Adipocyte (in vitro differentiated cells): ENCODE measurements at regions not wholly inside any gene's neighbourhood (a gene's known extent, or its start where the extent isn't known, plus 50 kb on each side); places are given as distances from the start of the nearest gene placed in this dataset.

Experiments used
- DNase-seq: peaks from one replicate; pipeline ENCODE4 v3.0.0-alpha.2; 2015; ENCODE audit warnings: low read depth
- H3K27me3 ChIP-seq: replicated peaks from 2 replicates; pipeline ENCODE4 v1.7.0; 2013; ENCODE audit warnings: mild to moderate bottlenecking, low read length, moderate library complexity; ENCODE audit not compliant: control insufficient read depth, insufficient read depth
- H3K36me3 ChIP-seq: 2 replicates; pipeline ENCODE4 v1.7.0; 2013; ENCODE audit warnings: low read length, mild to moderate bottlenecking, moderate library complexity; ENCODE audit not compliant: control insufficient read depth, insufficient read depth, severe bottlenecking
- H3K4me1 ChIP-seq: 2 replicates; pipeline ENCODE4 v1.7.0; 2013; ENCODE audit warnings: mild to moderate bottlenecking, low read length, moderate library complexity; ENCODE audit not compliant: control insufficient read depth, insufficient read depth
- H3K4me3 ChIP-seq: 2 replicates; pipeline ENCODE4 v1.7.0; 2013; ENCODE audit warnings: mild to moderate bottlenecking, low read length, moderate library complexity
- H3K9ac ChIP-seq: 2 replicates; pipeline ENCODE4 v1.7.0; 2013; ENCODE audit warnings: mild to moderate bottlenecking, low read length, moderate library complexity
- H3K9me3 ChIP-seq: 2 replicates; pipeline ENCODE4 v1.7.0; 2013; ENCODE audit warnings: mild to moderate bottlenecking, low read length, moderate library complexity; ENCODE audit not compliant: control insufficient read depth

- Histone ChIP-seq H3K4me1 (no peaks in the 10 kb centered on the region), H3K9ac (no peak overlapping the region), H3K4me3 (no peak overlapping the region), H3K36me3 (no peaks in the 10 kb centered on the region), H3K27me3 (no peaks in the 10 kb centered on the region), H3K9me3 (no peaks in the 10 kb centered on the region)
- DNase-seq: no peak
These were observed 502.2 kb upstream of the SETBP1 start for GRCh38 chr18:44178476-44178875.

GRCh38 chr18:44179693-44180092, 501.0 kb upstream of the SETBP1 start:
- H3K9ac ChIP-seq: no peak overlapping the region
- no peaks in the 10 kb centered on the region for H3K4me1 ChIP-seq
- no peaks in the 10 kb centered on the region for H3K36me3 ChIP-seq
- H3K27me3 ChIP-seq: no peaks in the 10 kb centered on the region
- no peaks in the 10 kb centered on the region for H3K9me3 ChIP-seq
- no peak for DNase-seq
- no peak overlapping the region for H3K4me3 ChIP-seq

GRCh38 chr18:44180683-44181082, 500.0 kb upstream of the SETBP1 start:
- Histone ChIP-seq H3K9ac (no peak overlapping the region), H3K27me3 (no peaks in the 10 kb centered on the region), H3K36me3 (no peaks in the 10 kb centered on the region), H3K4me1 (no peaks in the 10 kb centered on the region), H3K9me3 (no peaks in the 10 kb centered on the region), H3K4me3 (no peak overlapping the region)
- peak; percentile 76 for DNase-seq

GRCh38 chr18:44181951-44182747, 498.5 kb upstream of the SETBP1 start:
- no peaks in the 10 kb centered on the region for H3K36me3 ChIP-seq
- H3K4me1 ChIP-seq: no peaks in the 10 kb centered on the region
- H3K9ac ChIP-seq: no peak overlapping the region
- no peak overlapping the region for H3K4me3 ChIP-seq
- no peaks in the 10 kb centered on the region for H3K27me3 ChIP-seq
- DNase-seq: peak; percentile 71
- H3K9me3 ChIP-seq: no peaks in the 10 kb centered on the region

- Histone ChIP-seq H3K27me3 (no peaks in the 10 kb centered on the region), H3K36me3 (no peaks in the 10 kb centered on the region), H3K9me3 (no peaks in the 10 kb centered on the region), H3K4me3 (no peak overlapping the region), H3K4me1 (no peaks in the 10 kb centered on the region), H3K9ac (no peak overlapping the region)
- peak; percentile 62 for DNase-seq
These were observed 494.7 kb upstream of the SETBP1 start for GRCh38 chr18:44186001-44186400.

GRCh38 chr18:44187090-44187489, 493.6 kb upstream of the SETBP1 start:
- Histone ChIP-seq H3K4me1 (no peaks in the 10 kb centered on the region), H3K36me3 (no peaks in the 10 kb centered on the region), H3K9me3 (no peaks in the 10 kb centered on the region), H3K9ac (no peak overlapping the region), H3K27me3 (no peaks in the 10 kb centered on the region), H3K4me3 (no peak overlapping the region)
- no peak for DNase-seq

GRCh38 chr18:44195394-44196140, 485.1 kb upstream of the SETBP1 start:
- DNase-seq: no peak
- no peak overlapping the region for H3K9ac ChIP-seq
- H3K9me3 ChIP-seq: no peaks in the 10 kb centered on the region
- no peaks in the 10 kb centered on the region for H3K27me3 ChIP-seq
- no peak overlapping the region for H3K4me3 ChIP-seq
- no peaks in the 10 kb centered on the region for H3K4me1 ChIP-seq
- no peaks in the 10 kb centered on the region for H3K36me3 ChIP-seq

- Histone ChIP-seq H3K9ac (no peak overlapping the region), H3K4me1 (no peaks in the 10 kb centered on the region), H3K9me3 (no peaks in the 10 kb centered on the region), H3K36me3 (no peaks in the 10 kb centered on the region), H3K4me3 (no peak overlapping the region), H3K27me3 (no peaks in the 10 kb centered on the region)
- DNase-seq: peak; percentile 24
These were observed 482.7 kb upstream of the SETBP1 start for GRCh38 chr18:44197832-44198611.

- Histone ChIP-seq H3K9ac (no peak overlapping the region), H3K4me3 (no peak overlapping the region), H3K27me3 (no peaks in the 10 kb centered on the region), H3K9me3 (no peaks in the 10 kb centered on the region), H3K4me1 (no peaks in the 10 kb centered on the region), H3K36me3 (no peaks in the 10 kb centered on the region)
- DNase-seq: no peak
These were observed 481.9 kb upstream of the SETBP1 start for GRCh38 chr18:44198612-44199284.

- no peak overlapping the region for H3K4me3 ChIP-seq
- DNase-seq: no peak
- H3K9ac ChIP-seq: no peak overlapping the region
These were observed 467.4 kb upstream of the SETBP1 start for GRCh38 chr18:44213293-44213692.

GRCh38 chr18:44214396-44214795, 466.3 kb upstream of the SETBP1 start:
- H3K9me3 ChIP-seq: no peaks in the 10 kb centered on the region
- H3K4me3 ChIP-seq: no peak overlapping the region
- no peak for DNase-seq
- no peak overlapping the region for H3K9ac ChIP-seq
- no peaks in the 10 kb centered on the region for H3K4me1 ChIP-seq
- H3K27me3 ChIP-seq: no peaks in the 10 kb centered on the region
- no peaks in the 10 kb centered on the region for H3K36me3 ChIP-seq

More at GRCh38 chr18:44213293-44213692, 467.4 kb upstream of the SETBP1 start:
- no peaks in the 10 kb centered on the region for H3K9me3 ChIP-seq
- H3K27me3 ChIP-seq: no peaks in the 10 kb centered on the region
- no peaks in the 10 kb centered on the region for H3K36me3 ChIP-seq
- no peaks in the 10 kb centered on the region for H3K4me1 ChIP-seq
